T-helper 2 cell (primary cell): ENCODE measurements at regions not wholly inside any gene's neighbourhood (a gene's known extent, or its start where the extent isn't known, plus 50 kb on each side); places are given as distances from the start of the nearest gene placed in this dataset.

ENCODE experiments used
- DNase-seq, 5 experiments: peaks; one replicate each; pipeline versions ENCODE4 v3.0.0 to v3.0.0-alpha.2; 2012 to 2022

DNA sequence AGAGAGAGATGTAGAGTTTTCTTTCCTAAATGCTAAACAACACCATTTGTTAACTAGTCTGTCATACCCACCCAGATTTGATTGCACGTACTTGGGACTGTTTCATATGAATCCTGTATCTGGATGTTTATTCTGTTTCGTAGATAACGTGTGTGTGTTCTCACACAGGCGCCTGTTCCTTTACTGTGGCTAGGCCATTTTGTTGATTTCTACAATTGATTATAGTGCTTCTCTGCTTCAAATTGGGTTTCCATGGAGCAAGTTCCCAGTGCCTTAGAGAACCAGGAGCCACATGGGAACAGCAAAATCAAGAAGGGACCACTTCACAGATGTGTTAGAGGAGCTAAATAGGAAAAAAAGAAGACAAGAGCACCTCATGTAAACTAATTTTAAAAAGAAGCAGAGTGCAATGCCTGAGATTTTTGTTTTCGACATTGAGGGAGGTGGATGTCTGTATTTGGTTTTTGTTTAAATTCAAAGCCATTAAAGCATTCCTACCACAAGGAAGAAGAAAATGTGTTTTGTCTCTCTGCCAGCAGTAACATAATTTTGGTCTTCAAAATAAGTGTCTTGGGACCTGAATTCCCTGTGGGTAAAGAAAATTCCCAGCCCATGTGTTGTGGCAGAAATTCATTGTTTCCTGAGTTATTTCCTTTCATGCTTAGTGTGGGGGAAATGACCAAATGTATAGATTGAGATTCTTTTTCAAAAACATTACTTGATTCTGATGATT is 424.0 kb upstream of the C2CD4B start:
- no peak for DNase-seq

GRCh38 chr15:62591842-62592838 is 427.1 kb upstream of the C2CD4B start:
- DNase-seq = no peak

GRCh38 chr15:62592920-62593319 is 427.8 kb upstream of the C2CD4B start:
- no peak for DNase-seq

DNA sequence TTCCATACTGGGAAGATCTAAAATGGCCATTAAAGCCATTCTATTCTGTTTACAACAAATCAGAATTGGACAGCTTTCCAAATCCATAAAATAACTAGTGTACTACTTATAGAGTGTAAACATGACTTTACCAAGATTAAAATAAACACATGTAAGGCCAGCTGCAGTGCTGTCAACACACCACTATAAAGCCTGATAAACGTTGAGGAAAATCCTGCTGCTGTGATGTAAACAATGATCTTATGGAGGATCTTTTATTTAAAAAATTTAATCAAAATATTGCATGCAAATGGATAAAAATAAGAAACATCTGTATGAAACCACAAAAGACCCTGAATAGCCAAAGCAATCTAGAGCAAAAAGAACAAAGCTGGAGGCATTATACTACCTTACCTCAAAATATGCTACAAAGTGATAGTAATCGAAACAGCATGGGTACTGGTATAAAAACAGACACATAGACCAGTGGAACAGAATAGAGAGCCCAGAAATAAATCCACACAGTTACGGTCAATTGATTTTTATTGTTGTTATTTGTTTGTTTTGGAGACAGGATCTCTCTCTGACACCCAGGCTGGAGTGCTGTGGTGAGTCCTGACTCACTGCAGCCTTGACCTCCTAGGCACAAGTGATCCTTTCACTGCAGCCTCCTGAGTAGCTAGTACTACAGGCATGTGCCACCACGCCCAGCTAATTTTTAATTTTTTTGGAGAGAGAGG is 428.8 kb upstream of the C2CD4B start:
- DNase-seq = no peak

GRCh38 chr15:62598217-62598616 is 433.1 kb upstream of the C2CD4B start:
- DNase-seq = no peak

GRCh38 chr15:62599791-62600777 is 435.0 kb upstream of the C2CD4B start:
- no peak for DNase-seq

GRCh38 chr15:62601777-62602545 is 436.9 kb upstream of the C2CD4B start:
- no peak for DNase-seq

DNA sequence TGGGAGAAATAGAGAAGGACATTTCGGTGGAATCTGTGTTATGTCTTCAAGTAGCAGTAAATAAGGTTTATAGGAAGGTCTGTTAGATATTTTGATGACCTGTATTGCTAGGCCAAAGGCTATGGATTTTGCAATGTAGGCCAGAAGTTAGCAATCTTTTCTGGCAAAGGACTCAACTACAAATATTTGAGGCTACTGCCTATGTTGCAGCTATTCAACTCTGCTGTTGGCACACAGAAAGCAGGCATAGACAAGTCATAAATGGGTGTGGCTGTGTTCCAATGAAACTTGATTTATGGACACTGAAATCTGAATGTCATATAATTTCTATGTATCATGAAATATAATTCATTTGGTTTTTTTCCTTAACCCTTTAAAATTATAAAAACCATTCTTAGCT is 438.7 kb upstream of the C2CD4B start:
- DNase-seq = no peak

DNA sequence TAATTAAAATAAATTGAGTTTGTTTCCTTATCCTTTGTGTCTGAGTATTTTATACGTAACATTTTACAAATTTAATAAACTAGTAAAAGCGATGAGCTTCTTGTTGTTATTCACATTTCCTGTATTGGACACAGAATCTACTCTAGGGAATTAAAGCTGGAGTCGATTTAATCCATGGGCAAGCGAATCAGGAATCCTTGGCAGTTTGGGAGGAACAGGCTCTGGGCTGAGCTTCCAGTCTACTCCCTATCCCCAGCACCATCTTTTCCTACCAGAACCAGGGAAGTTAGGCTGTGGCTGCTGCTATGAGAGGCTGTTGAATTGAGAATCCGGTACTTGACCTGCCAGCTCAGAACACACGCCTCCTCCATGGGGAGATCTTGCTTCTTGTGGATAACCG is 437.3 kb upstream of the TPM1 start:
- no peak for DNase-seq

DNA sequence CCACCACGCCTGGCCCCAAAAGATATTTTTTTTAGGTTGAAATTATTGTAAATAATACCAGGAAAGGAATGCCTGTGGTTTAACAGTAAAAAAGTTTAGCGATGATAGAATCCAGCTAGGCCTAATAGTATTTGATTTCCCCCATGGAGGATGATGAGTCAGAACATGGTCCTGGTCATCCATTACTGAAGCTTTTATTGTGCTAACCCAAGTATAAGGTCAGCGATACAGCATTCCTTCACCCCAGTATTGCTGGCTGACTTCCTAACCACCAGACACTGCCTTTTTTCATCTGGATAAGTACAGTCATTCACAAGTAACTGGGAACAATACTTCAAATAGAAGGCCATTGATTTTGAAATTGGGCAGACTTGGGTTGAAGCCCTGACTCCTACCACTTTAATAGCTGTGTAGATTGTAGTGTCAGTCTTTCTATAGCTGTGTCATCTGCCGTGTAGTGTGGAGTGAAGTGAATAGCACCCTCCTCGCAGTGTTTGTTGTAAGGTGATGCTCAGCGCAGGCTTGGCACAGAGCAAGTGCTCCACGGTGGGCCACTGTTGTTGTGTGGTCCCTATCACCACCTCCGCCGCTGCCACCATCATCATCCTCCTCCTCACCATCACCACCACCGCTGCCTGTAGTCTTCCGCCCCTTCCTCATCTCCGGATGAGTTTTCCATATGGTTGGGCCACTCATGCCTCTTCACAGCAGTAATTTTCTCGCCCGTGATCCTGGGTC is 436.0 kb upstream of the TPM1 start:
- DNase-seq = no peak

GRCh38 chr15:62607114-62607462 is 435.5 kb upstream of the TPM1 start:
- no peak for DNase-seq

- no peak for DNase-seq
Observed at GRCh38 chr15:62607643-62608042, 434.9 kb upstream of the TPM1 start.

GRCh38 chr15:62608369-62608768 is 434.2 kb upstream of the TPM1 start:
- DNase-seq = no peak

GRCh38 chr15:62610265-62610869 is 432.2 kb upstream of the TPM1 start:
- no peak for DNase-seq

DNA sequence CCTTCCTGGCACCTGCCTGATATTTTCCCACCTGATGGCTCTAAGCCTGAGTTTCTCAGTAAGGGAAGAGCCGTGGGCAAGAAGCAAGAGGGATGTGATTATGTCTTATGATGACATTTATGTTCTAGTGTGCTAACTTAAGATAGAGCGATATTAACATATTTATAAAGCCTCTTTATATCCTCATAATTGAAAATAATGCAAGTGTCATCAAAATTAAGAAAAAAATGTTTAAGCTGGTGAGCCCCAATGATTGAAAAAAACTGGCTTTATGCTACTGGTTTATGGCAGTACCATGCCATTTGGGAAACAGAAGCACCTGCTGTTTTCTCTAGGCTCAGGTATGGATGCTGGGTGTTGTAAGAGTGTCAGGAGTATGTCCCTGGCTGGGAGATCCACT is 431.5 kb upstream of the TPM1 start:
- DNase-seq = no peak

GRCh38 chr15:62612183-62612733 is 430.3 kb upstream of the TPM1 start:
- no peak for DNase-seq

DNA sequence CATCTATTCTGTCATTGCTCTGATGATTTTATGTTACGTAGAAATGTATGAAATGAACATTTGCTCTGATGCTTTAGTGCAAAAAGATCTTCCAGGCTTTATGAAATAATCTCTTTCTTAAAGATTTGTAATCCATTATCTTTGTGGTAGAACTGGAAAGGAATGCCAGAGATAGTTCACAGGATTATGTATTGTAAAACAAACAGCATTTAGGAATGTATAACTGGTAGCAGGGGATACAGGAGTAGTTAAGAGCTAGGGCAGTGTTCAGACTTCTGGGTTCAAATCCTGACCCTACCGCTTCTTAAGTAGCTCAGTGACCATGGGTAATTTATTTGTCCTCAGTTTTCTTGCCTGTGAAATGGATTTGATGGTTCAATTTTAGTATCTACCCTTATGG is 429.8 kb upstream of the TPM1 start:
- no peak for DNase-seq

DNA sequence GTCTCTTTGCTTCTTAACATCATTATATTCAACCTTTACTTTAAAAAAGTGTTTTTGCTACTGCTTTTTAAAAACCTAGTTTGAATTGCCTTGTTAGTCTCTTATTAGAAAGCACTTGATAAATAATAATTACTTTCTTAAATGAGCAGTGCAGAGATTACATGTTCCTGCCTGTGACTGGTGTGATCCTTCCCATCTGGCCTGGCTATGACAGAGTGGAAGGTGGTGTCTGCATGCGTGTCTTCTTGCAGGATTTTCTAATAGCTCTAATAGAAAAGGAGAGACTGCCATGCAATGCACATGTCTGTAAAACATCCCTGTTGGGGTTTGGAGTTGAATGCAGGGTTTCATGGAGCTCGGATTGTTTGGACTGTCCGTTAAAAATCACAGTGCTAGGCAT is 425.8 kb upstream of the TPM1 start:
- DNase-seq = no peak

DNA sequence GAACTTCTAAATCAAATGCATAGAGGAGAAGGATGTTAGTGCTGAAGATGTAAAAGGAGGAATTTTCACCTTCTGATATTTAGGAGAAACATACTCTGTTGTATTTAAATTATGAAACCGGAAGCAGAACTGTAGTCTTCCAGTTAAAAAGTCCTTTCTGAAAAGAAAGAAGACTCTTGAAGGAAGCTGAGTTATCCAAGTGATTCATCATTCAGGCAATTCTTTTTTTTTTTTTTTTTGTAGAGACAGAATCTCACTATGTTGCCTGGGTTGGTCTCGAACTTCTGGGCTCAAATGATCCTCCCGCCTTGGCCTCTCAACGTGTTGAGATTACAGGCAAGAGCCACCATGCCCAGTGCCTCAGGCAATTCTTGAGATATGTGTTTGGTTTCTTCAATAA is 424.8 kb upstream of the TPM1 start:
- DNase-seq = no peak

DNA sequence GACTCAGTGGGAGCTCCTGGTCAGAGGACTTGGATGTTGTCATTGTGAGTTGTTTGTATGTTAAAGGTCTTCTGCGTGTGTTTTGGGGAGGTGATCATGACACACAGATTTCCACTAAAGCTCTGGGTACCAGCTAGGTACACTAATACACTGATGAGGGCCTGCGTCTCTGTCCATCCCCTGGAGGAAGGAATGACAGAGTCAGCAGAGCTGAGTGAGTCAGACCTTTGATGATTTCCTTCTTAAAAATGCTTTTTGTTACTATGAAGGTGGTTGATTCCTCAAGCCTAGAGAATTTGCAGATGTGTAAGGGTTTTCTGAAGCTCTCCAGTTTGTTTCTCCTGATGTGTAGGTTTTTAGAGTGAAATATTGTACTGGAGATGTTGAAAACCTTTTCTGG is 424.1 kb upstream of the TPM1 start:
- DNase-seq = no peak
